ENCODE measurements at regions not wholly inside any gene's neighbourhood (a gene's known extent, or its start where the extent isn't known, plus 50 kb on each side); places are given as distances from the start of the nearest gene placed in this dataset.
"Not testable (repeated sequence)": the region's sequence is repeated elsewhere in the genome, so short reads cannot be mapped to it uniquely, and the experiment has no call there.

DNA sequence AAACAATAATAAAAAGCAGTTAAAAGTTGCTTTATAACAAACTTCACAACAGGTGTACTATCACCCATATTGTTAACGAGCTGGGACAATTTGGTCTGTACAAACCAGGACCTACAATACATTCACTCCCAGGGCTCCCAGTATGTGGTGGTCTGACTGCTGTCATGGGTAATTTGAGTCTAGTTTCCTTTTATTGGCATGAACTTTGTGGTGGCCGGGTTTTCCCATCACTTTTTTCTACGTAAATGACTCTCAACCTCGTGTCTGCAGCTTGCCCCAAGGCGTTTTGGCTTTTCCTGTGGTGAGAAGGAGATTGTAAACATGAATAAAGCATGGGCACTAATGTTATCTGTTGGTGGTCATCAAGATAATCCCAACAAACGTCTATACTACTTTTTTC is 118.7 kb upstream of the CDK6 start:
- Histone ChIP-seq H3K27ac (no peak overlapping the region), H3K27me3 (replicated peaks) (no peaks in the 10 kb centered on the region), H3K4me3 (ENCODE audit: low read depth, low read length) (no peak overlapping the region), H3K36me3 (replicated peaks) (no peaks in the 10 kb centered on the region)
- in situ Hi-C loops (cut with HindIII; ENCODE audit: low pct_ligation_motif_present, low sequenced_read_pairs): no loop called here
- DNase-seq: no peak
- TF ChIP-seq, protein P1, sequence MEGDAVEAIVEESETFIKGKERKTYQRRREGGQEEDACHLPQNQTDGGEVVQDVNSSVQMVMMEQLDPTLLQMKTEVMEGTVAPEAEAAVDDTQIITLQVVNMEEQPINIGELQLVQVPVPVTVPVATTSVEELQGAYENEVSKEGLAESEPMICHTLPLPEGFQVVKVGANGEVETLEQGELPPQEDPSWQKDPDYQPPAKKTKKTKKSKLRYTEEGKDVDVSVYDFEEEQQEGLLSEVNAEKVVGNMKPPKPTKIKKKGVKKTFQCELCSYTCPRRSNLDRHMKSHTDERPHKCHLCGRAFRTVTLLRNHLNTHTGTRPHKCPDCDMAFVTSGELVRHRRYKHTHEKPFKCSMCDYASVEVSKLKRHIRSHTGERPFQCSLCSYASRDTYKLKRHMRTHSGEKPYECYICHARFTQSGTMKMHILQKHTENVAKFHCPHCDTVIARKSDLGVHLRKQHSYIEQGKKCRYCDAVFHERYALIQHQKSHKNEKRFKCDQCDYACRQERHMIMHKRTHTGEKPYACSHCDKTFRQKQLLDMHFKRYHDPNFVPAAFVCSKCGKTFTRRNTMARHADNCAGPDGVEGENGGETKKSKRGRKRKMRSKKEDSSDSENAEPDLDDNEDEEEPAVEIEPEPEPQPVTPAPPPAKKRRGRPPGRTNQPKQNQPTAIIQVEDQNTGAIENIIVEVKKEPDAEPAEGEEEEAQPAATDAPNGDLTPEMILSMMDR (IDR thresholded peaks at IDR 0.05; ENCODE audit: low read depth, low read length, missing control alignments): no peak

- H3K4me3 ChIP-seq (ENCODE audit: low read depth, low read length): no peak overlapping the region
- no peaks in the 10 kb centered on the region for H3K27me3 ChIP-seq (replicated peaks)
- no peaks in the 10 kb centered on the region for H3K36me3 ChIP-seq (replicated peaks)
- no peak overlapping the region for H3K27ac ChIP-seq
- TF ChIP-seq, protein P1 (IDR thresholded peaks at IDR 0.05; ENCODE audit: low read depth, low read length, missing control alignments): no peak
- in situ Hi-C loops (cut with HindIII; ENCODE audit: low pct_ligation_motif_present, low sequenced_read_pairs): no loop called here
- no peak for DNase-seq
These were observed 117.3 kb upstream of the CDK6 start for GRCh38 chr7:92953657-92954056.

DNA sequence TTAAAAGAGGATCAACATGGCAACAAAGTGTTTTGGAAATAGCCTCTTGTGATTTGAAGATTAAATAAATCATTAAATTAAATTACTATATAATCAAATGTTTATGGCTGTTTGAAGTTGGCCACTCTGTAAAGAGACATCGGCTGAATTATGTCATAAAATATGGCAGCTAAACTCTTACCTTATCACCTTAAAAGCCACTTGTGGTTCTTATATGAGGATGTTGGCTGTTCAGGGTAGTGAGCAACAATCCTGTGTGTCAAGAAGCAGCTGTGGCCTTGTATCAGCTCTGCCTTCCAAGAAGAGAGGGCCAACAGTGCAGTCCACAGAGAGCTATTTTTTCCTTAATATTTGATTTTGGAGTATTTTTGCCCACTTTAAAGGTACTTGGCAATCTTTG is 113.4 kb upstream of the CDK6 start:
- H3K4me3 ChIP-seq (ENCODE audit: low read depth, low read length): no peak overlapping the region
- in situ Hi-C loops (cut with HindIII; ENCODE audit: low pct_ligation_motif_present, low sequenced_read_pairs): no loop called here
- no peaks in the 10 kb centered on the region for H3K27me3 ChIP-seq (replicated peaks)
- no peaks in the 10 kb centered on the region for H3K36me3 ChIP-seq (replicated peaks)
- TF ChIP-seq, protein P1 (IDR thresholded peaks at IDR 0.05; ENCODE audit: low read depth, low read length, missing control alignments): no peak
- no peak for DNase-seq
- no peak overlapping the region for H3K27ac ChIP-seq

DNA sequence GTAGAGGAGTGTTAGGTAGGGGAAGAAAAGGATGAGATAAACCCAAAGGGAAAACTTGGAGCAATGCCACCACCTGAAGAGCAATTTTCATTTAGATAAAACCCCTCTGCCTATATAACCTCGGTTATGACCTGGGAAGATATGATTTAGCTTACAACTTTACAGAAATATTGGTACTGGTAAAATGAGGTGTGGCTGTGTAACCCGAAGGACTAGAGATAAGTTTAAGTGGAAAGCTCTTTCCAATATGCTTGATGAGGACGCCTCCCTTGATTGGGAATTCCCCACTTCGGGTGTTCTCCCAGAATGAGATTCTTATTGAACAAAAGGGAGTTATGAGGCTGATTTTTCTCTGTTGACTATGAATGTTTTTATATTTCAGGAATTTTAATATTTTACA is 109.5 kb upstream of the CDK6 start:
- H3K36me3 ChIP-seq (replicated peaks): no peaks in the 10 kb centered on the region
- TF ChIP-seq, protein P1 (IDR thresholded peaks at IDR 0.05; ENCODE audit: low read depth, low read length, missing control alignments): no peak
- in situ Hi-C loops (cut with HindIII; ENCODE audit: low pct_ligation_motif_present, low sequenced_read_pairs): no loop called here
- H3K4me3 ChIP-seq (ENCODE audit: low read depth, low read length): no peak overlapping the region
- DNase-seq: no peak
- no peaks in the 10 kb centered on the region for H3K27me3 ChIP-seq (replicated peaks)
- H3K27ac ChIP-seq: no peak overlapping the region

DNA sequence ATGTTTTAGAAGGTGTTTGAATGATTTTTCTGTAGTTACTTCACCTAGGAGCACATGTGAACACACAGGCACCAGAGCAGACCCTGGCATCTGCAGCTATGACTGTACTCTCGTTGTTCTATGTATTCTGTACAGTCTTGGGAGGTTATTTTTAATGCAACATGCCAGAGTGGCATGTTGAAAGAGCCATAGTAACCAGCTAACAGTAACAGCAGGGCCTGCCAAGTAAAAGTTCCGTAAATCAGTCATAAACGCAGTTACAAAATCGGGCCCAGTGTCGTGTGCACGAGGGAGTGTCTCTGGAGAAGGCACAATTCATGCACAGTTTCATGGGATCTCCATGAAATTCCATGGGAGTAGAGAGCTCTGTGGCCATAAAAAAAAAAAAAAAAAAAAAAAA is 108.3 kb upstream of the CDK6 start:
- no peaks in the 10 kb centered on the region for H3K36me3 ChIP-seq (replicated peaks)
- no peak for DNase-seq
- TF ChIP-seq, protein P1 (IDR thresholded peaks at IDR 0.05; ENCODE audit: low read depth, low read length, missing control alignments): no peak

DNA sequence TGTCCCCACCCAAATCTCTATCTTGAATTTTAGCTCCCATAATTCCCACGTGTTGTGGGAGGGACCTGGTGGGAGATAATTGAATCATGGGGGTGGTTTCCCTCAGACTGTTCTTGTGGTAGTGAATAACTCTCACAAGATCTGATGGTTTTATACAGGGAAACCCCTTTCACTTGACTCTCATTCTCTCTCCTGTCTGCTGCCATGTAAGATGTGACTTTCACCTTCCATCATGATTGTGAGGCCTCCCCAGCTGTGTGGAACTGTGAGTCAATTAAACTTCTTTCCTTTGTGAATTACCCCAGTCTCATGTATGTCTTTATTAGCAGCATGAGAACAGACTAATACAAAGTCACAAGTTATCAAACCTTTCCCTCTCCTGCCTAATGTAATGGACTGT is 106.3 kb upstream of the CDK6 start:
- in situ Hi-C loops (cut with HindIII; ENCODE audit: low pct_ligation_motif_present, low sequenced_read_pairs); H3K27me3 ChIP-seq (replicated peaks); H3K27ac ChIP-seq; DNase-seq; H3K4me3 ChIP-seq (ENCODE audit: low read depth, low read length); H3K36me3 ChIP-seq (replicated peaks): not testable (repeated sequence)

More for the DNA sequence above, 108.3 kb upstream of the CDK6 start:
- in situ Hi-C loops (cut with HindIII; ENCODE audit: low pct_ligation_motif_present, low sequenced_read_pairs): no loop called here
- Histone ChIP-seq H3K4me3 (ENCODE audit: low read depth, low read length) (no peak overlapping the region), H3K27ac (no peak overlapping the region), H3K27me3 (replicated peaks) (no peaks in the 10 kb centered on the region)

Data from brain microvascular endothelial cell (primary cell).